LoVo (cell line): ENCODE measurements at regions not wholly inside any gene's neighbourhood (a gene's known extent, or its start where the extent isn't known, plus 50 kb on each side); places are given as distances from the start of the nearest gene placed in this dataset.

Source experiments
- DNase-seq: peaks from one replicate; pipeline ENCODE4 v3.0.0-alpha.2; 2016; ENCODE audit warnings: low spot score

- DNase-seq: no peak
Measured at GRCh38 chr1:239436286-239436685, 49.9 kb downstream of the CHRM3 start.

DNA sequence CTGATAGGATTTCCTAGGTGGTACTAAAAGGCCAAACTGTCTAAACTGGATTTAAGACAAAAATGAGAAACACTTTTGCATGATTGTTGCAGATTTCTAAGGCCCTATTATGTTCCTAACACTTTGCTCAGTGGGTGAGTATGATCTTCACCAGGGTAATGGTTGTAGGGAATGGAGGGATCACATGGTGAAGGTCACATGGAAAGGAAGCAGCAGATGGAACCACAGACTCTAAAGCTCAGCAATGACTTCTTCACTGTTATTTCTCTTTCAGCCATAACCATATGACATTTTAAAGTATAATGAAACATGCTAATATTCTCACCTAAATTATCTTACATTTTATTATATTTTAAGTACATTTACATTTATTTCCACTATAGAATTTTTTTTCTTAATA lies 51.5 kb downstream of the CHRM3 start:
- no peak for DNase-seq

GRCh38 chr1:239438891-239439290 lies 52.5 kb downstream of the CHRM3 start:
- DNase-seq: no peak

- DNase-seq: no peak
Measured at GRCh38 chr1:239443361-239443760, 57.0 kb downstream of the CHRM3 start.

DNA sequence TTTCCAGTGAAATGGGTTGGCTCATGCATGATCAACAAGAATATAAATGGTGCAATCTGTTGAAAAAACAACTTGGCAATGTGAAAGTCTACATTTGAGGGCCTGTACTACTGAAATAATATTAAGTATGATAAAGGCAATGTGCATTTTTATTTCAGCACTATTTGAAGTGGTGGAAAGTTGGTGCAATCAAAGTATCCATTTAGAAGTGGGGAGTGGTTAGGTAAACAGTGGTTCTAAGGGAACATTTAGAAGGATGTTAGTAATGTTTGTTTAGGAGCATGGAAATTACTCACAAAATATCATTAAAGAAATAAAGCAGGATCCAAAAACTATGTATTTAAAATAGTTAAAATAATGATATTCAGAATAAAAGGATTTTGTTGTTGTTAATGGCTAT lies 60.2 kb downstream of the CHRM3 start:
- no peak for DNase-seq

- no peak for DNase-seq
Measured at GRCh38 chr1:239448911-239449310, 62.5 kb downstream of the CHRM3 start.

DNA sequence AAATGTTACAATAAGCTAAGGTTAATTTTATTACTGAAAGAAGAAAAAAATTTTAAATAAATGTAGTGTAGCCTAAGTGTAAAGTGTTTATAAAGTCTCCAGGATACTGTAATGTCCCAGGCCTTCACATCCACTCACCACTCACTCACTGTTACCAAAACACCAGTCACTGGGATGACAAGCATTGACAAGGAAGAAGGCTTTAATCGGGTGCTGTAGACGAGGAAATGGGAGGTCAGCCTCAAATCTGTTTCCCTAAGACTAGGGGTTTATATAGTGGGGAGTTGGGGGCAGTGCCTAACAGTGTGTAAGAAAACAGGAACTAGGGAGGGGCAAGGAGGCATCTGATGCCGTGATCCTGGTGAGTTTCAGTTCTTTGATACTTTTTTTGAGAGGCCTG lies 69.4 kb downstream of the CHRM3 start:
- DNase-seq: no peak

- DNase-seq: no peak
Measured at GRCh38 chr1:239456788-239457187, 70.4 kb downstream of the CHRM3 start.

GRCh38 chr1:239457491-239458143 lies 71.2 kb downstream of the CHRM3 start:
- no peak for DNase-seq

- no peak for DNase-seq
Measured at GRCh38 chr1:239458144-239458500, 71.8 kb downstream of the CHRM3 start.

DNA sequence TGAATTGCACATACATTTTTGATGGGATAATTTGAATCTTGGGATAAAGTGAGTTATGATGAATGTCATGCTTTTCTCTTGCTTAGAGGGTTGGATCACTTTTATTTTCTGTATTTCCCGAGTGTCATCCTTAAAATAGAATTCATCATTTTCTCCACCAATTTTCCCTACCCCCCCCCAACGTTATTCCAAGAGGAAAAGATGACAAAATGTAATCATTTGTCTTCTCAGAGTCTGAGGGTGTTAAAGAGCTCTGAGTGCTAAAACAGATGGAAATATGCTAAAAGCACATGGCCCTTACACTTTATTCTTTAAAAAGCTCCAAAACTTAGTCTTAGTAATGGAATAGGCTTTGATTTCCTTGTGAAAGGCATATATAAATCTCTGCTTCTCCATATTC lies 81.4 kb downstream of the CHRM3 start:
- no peak for DNase-seq

DNA sequence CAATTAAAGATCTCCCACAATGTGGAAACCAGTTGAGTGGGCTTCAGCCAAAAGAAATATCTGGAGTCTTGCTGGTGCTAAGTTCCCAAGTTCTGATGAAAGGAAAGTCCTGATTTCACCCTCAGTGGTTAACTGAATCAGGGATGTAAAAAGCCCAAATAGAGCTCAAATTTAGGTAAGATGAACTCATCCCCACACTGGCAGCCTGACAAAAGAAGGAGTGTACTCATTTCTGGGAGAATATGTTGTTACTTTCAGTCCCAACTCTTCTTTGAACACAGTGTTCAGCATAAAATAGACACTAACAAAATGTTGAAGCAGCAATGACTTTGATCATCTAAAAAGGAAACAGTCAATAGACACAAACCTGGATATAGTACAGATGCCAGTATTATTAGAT lies 91.7 kb downstream of the CHRM3 start:
- DNase-seq: no peak

DNA sequence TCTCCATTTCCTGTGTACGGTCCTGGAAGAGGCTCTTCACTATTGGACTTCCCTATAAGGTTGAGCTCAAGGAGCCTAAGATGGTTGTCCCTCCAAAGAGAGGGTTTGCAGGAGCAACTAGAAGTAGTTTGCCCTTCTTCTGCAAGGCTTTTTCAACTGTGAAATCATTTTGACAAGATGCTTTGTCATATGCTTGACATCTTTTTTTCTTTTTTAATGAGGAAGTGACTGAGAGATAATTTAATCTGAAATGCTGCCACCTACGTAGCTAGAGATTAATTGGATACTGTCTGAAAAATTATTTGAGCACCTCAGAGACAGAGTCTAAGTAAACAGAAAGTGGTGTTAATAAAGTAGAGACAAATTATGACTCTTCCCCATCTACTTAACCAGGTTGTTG lies 97.0 kb downstream of the CHRM3 start:
- DNase-seq: no peak

DNA sequence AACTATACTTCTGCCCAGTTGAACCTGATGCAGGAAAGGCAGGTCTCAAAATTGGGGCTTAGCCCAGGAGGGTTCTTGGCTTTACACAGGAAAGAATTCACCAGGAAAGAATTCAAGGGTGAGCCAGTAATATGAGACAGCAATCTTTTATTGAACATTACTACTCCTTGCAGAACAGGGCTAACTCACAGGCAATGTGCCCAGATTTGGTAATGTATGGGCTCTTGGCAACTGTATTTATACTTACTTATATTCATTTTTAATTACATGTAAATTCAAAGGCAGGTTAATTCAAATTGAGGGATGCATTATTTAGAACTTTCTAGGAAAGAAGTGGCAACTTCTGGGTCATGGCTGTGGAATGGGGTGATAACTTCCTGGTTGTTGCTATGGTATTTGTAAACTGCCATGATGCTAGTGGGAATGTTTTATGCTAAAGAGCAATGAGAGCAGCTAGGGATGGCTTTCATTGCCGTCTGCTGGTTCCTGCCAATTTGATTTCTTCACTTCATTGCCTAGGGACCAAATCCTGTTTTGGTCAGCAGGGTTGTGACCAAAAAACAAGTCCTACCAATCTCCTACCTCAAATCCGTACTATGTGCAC lies 107.5 kb downstream of the CHRM3 start:
- DNase-seq: no peak

DNA sequence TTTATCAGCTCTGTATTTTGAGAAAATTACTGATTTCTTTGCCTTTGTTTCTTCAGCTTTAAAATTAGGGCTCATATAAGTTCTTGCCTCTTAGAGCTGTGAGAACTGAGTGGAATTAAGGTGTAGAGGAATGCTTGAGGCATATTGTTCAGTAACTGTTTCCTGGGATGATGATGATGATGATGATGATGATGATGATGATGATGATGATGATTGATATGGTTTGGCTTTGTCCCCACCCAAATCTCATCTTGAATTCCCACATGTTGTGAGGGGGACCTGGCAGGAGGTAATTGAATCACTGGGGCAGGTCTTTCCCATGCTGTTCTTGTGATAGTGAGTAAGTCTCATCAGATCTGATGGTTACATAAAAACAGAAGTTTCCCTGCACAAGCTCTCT lies 118.7 kb downstream of the CHRM3 start:
- no peak for DNase-seq

- DNase-seq: no peak
Measured at GRCh38 chr1:239507826-239508225, 121.5 kb downstream of the CHRM3 start.

- DNase-seq: no peak
Measured at GRCh38 chr1:239511875-239512274, 125.5 kb downstream of the CHRM3 start.

- DNase-seq: no peak
Measured at GRCh38 chr1:239516579-239516978, 130.2 kb downstream of the CHRM3 start.

GRCh38 chr1:239526391-239526790 lies 140.0 kb downstream of the CHRM3 start:
- no peak for DNase-seq

DNA sequence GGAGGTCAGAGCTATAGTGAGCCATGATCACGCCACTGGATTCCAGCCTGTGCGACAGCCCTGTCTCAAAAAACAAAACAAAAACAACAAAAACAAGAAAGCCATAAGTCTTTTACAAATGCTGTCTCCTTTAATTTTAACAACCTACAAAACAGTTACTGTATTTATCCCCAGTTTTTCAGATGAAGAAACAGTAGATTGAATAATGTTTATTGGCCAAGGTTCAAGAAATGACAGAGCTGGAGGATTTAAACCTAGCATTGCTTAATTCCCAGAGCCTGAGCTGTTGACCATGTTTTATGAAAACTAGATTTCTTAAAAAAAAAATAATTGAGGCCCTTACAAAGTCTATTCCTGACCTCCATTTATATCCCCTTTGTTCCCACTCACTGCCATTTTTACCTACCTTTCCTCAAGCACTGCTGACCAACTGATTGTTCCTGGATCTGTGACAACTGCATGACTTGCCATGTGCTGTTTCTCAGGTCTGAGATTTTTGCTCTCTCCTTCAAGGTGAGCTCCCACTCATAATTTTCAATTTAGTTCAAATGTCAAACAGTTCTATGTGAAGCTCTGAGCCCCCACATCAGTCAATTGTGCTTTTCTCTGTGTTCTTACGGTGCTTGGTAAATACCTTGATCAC lies 140.8 kb downstream of the CHRM3 start:
- DNase-seq: no peak

DNA sequence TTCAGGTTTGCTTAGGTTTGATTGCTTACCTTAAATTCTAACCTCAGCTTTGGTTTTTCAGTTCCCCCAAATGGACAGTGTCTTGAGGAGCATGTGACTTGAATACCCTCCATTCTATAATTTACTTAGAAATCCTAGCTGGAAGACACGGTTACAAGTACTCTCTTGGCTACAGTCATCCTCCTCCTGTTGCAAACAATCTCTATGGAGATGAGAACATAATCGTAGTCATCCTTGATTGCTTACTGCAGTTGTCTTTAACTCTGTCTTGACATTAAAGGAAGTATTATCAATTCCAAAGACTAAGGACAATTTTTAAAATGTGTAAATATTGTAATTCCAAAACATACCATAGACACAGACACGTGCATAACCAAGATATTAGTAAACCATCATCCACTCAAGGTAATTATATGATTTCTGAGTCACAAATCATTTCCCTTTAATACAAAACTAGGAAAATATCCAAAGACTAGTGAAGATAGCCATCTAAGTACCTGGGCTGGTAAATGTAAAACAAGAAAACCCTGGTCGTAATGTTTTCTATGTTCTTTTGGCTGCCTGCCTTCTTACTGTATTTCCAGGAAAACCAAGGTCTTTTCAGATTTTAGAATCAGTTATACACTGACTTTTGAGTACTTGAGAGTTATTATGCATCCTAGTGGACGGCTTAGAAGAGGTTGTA lies 149.9 kb downstream of the CHRM3 start:
- no peak for DNase-seq

DNA sequence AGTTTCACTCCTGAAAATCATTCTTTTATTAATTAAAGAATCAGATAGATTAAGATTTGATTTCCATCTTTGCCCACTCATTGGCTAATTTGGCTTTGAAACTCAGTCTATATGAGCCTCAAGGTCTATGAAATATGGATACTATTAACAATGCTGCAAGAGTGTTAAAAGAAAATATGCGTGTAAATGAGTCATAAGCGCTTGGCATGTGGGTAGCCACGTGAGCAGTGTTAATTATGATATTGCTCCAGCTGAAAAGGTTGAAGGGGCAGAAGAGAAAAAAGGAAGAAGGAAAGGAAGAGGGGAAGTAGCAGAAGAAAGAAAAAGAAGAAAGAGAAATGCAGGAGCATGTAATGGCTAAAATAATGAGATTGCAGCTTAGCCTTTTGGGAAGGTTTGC lies 151.4 kb downstream of the CHRM3 start:
- DNase-seq: no peak

DNA sequence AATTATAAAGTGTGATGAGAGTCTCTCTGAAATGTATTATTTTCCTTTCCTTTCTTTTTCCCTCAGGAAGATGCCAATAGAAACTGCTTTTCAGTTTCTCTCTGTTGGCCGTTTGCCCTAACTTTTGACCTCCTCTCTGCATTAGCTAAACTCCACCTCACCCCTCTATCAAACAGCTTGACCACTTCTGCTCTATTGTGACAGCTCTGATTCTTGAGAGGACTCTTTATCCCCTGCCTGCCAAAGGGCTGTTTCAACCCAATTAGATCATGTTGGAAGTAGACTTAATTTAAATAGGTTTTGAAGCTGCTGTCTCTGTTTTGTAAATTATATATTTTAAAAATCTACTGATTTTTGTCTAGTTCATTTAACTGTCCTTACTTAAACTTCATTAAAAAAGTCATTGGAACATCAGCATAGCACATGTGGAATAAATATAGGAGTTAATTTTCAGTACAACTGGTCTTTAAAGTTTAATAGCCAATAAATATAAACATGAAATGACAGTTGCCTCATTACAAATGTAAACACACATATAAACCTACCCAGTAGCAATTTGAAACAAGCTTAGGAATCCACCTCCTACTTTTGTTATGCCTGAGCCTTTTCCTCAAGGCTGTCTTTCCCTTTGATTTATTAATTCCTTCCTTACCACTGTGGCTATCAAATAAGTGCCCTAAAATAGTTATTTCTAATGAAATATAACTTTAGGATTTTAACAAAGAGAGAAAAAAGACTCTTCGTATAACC lies 152.0 kb downstream of the CHRM3 start:
- DNase-seq: no peak
